Endothelial cell (in vitro differentiated cells): ENCODE measurements at regions not wholly inside any gene's neighbourhood (a gene's known extent, or its start where the extent isn't known, plus 50 kb on each side); places are given as distances from the start of the nearest gene placed in this dataset.

Experiments used
- DNase-seq: peaks from one replicate; pipeline ENCODE4 v3.0.0; 2021; ENCODE audit warnings: low spot score
- H3K27ac Mint-ChIP-seq: one replicate; pipeline ENCODE4 v1.8.0; 2021; ENCODE audit warnings: mixed read lengths, inconsistent platforms; ENCODE audit not compliant: unreplicated experiment
- H3K27me3 Mint-ChIP-seq: one replicate; pipeline ENCODE4 v1.8.0; 2021; ENCODE audit warnings: mild to moderate bottlenecking, moderate library complexity, mixed read lengths, inconsistent platforms; ENCODE audit not compliant: unreplicated experiment
- H3K36me3 Mint-ChIP-seq: one replicate; pipeline ENCODE4 v1.8.0; 2021; ENCODE audit warnings: mild to moderate bottlenecking, low read depth, mixed read lengths, inconsistent platforms; ENCODE audit not compliant: unreplicated experiment
- H3K4me1 Mint-ChIP-seq: one replicate; pipeline ENCODE4 v1.8.0; 2021; ENCODE audit warnings: mild to moderate bottlenecking, mixed read lengths, inconsistent platforms; ENCODE audit not compliant: unreplicated experiment
- H3K4me3 Mint-ChIP-seq: one replicate; pipeline ENCODE4 v1.8.0; 2021; ENCODE audit warnings: mild to moderate bottlenecking, mixed read lengths, inconsistent platforms; ENCODE audit not compliant: unreplicated experiment
- H3K9me3 Mint-ChIP-seq: one replicate; pipeline ENCODE4 v1.8.0; 2021; ENCODE audit warnings: mixed read lengths, inconsistent platforms; ENCODE audit not compliant: unreplicated experiment
- TF ChIP-seq, protein P1 (sequence below): fragments of 200-600 bp; sonication (generic); IDR thresholded peaks from one replicate; pipeline ENCODE4 v1.5.0; 2021; ENCODE audit warnings: antibody characterized with exemption; ENCODE audit not compliant: unreplicated experiment

DNA sequence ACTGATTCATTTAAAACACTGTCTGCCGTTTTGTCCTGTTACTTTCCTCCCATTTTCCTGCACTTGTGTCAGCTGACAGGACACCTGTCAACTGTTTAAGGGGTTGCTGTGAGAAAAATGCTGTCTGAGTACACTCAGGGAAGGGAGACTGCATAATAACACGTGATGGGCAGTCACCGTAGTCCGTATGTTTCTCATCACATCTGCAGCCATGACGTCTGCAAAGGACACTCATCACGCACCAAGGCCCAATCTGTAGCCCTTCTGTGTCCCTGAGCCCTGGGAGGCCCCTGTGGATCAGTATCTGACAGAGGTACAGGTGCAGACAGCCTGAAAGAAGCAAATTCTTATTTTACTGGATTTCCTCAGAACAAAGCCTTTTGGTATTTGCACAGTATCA is 396.3 kb downstream of the YTHDC2 start:
- no peaks in the 10 kb centered on the region for H3K9me3 Mint-ChIP-seq
- TF ChIP-seq, protein P1, sequence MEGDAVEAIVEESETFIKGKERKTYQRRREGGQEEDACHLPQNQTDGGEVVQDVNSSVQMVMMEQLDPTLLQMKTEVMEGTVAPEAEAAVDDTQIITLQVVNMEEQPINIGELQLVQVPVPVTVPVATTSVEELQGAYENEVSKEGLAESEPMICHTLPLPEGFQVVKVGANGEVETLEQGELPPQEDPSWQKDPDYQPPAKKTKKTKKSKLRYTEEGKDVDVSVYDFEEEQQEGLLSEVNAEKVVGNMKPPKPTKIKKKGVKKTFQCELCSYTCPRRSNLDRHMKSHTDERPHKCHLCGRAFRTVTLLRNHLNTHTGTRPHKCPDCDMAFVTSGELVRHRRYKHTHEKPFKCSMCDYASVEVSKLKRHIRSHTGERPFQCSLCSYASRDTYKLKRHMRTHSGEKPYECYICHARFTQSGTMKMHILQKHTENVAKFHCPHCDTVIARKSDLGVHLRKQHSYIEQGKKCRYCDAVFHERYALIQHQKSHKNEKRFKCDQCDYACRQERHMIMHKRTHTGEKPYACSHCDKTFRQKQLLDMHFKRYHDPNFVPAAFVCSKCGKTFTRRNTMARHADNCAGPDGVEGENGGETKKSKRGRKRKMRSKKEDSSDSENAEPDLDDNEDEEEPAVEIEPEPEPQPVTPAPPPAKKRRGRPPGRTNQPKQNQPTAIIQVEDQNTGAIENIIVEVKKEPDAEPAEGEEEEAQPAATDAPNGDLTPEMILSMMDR: no peak

DNA sequence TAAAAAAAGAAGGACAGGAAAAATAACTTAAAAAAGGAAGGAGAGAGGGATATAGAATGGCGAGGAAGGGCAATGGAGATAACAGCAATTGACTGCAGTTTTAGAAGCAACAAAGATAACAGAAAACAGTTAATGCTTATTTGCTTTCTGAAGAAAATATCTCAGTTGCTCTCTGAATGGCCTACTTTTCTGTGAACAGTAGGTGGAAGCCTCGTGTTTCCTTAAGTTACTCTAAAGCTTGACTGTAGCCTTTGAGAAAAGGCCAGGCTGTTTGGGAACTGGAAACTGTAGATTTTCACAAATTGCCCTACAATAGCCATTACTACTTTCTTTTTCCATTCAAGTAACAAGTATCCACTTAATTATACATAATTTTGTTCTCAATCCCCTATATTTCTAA is 404.5 kb downstream of the YTHDC2 start:
- peaks cover 3% of the 10 kb centered on the region for H3K4me1 Mint-ChIP-seq
- H3K9me3 Mint-ChIP-seq: no peaks in the 10 kb centered on the region
- TF ChIP-seq, protein P1: no peak
- no peak overlapping the region for H3K27ac Mint-ChIP-seq
- no peaks in the 10 kb centered on the region for H3K27me3 Mint-ChIP-seq
- no peak for DNase-seq
- H3K36me3 Mint-ChIP-seq: no peaks in the 10 kb centered on the region
- H3K4me3 Mint-ChIP-seq: no peak overlapping the region

More for the DNA sequence above, 396.3 kb downstream of the YTHDC2 start:
- H3K4me3 Mint-ChIP-seq: no peak overlapping the region
- H3K4me1 Mint-ChIP-seq: no peaks in the 10 kb centered on the region
- no peaks in the 10 kb centered on the region for H3K36me3 Mint-ChIP-seq
- H3K27me3 Mint-ChIP-seq: peaks cover 2% of the 10 kb centered on the region
- DNase-seq: no peak
- H3K27ac Mint-ChIP-seq: no peak overlapping the region

DNA sequence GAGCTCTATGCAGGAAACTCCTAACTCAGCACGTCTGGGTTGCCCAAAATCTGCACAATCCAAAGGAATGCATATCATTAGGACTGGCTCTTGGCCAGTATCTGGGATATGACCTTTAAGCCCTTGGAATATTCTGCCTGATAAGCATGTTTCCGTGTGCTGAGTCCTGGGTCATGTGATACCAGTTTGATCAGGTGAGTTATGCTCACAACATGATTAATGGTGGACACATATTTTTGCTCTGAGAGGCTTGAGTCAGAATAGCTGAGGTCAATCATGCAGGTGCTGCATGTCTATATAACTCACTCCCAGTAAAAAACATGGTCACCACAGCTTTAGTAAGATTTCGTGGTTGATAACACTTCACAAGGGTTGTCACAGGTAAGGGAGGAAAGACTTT is 408.8 kb downstream of the YTHDC2 start:
- Mint-ChIP-seq H3K27me3 (no peaks in the 10 kb centered on the region), H3K4me1 (peaks cover 3% of the 10 kb centered on the region), H3K9me3 (no peaks in the 10 kb centered on the region), H3K4me3 (no peak overlapping the region), H3K27ac (no peak overlapping the region), H3K36me3 (no peaks in the 10 kb centered on the region)
- DNase-seq: no peak
- TF ChIP-seq, protein P1: no peak

DNA sequence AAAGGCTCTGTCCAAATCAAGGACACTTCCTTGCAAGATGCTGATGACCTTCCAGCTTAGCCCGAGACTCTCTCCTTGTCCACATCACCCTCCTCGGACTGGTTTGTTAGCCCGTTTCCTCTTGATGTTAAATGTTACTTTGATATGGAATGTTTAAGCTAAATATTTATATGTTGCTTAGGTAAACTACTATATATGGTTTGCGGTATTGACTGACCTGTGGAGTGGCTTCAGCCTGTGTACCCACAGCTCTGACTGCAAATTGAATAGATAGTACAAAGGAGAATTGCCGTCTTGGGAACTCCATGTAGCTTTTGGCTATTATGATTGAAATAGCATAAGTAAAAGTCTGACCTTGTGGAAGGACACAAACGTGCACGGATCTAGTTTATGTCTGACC is 422.0 kb downstream of the YTHDC2 start:
- Mint-ChIP-seq H3K27ac (no peak overlapping the region), H3K4me1 (no peaks in the 10 kb centered on the region), H3K4me3 (no peak overlapping the region), H3K36me3 (no peaks in the 10 kb centered on the region), H3K27me3 (no peaks in the 10 kb centered on the region), H3K9me3 (no peaks in the 10 kb centered on the region)
- no peak for DNase-seq
- TF ChIP-seq, protein P1: no peak

DNA sequence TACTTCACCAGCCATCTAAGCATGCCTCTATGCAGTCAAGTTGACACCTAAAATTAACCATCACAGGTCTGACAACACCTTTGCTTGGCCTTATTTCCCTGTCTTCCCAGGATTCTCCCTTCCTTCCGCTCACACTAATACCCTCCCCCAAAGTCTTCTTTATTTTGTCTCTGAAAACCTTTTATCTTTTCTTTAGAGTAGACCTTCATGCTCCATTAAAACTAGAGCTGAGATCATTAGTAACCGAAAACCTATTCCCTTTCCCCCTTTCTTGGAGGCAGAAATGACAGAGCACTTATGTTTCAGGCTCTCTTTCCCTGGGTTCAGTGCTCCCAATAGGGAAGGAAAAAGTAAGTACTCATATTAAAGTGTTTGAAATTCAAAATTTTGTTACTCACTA is 423.8 kb downstream of the YTHDC2 start:
- TF ChIP-seq, protein P1: no peak
- DNase-seq: no peak
- H3K4me3 Mint-ChIP-seq: no peak overlapping the region
- H3K36me3 Mint-ChIP-seq: no peaks in the 10 kb centered on the region
- no peaks in the 10 kb centered on the region for H3K9me3 Mint-ChIP-seq
- H3K4me1 Mint-ChIP-seq: no peaks in the 10 kb centered on the region
- no peak overlapping the region for H3K27ac Mint-ChIP-seq
- no peaks in the 10 kb centered on the region for H3K27me3 Mint-ChIP-seq
